AG09319 (cell line): ENCODE measurements at regions not wholly inside any gene's neighbourhood (a gene's known extent, or its start where the extent isn't known, plus 50 kb on each side); places are given as distances from the start of the nearest gene placed in this dataset.
"Not testable (repeated sequence)": the region's sequence is repeated elsewhere in the genome, so short reads cannot be mapped to it uniquely, and the experiment has no call there.

Experiments used
- DNase-seq: peaks from one replicate; pipeline ENCODE4 v3.0.0-alpha.2; 2010; ENCODE audit warnings: low read depth; ENCODE audit errors: extremely low read depth
- TF ChIP-seq, protein P1 (sequence below): IDR thresholded peaks from 2 replicates; pipeline ENCODE4 v1.5.1; 2011; ENCODE audit warnings: low read depth, mild to moderate bottlenecking, inconsistent platforms, low read length, moderate library complexity

DNA sequence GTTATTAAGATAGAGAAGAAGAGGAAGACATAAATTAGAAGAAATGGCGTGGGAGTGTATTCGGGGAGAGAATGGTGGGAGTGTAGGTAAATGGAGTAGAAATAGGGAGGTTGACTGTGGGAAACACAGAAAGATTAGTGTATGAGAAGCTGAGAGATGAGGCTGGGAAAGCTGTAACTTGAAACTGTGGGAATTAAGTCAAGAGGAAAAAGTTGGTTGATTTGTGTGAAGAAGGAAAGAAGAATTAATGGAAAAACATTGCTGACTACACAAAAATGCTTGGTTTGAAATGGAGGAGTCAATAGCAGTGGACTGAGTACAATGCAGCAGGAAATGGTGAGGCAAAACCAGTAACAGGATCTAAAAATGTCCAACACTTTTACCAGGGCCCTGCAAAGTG lies 448.3 kb downstream of the PTPRC start:
- DNase-seq: no peak
- TF ChIP-seq, protein P1, sequence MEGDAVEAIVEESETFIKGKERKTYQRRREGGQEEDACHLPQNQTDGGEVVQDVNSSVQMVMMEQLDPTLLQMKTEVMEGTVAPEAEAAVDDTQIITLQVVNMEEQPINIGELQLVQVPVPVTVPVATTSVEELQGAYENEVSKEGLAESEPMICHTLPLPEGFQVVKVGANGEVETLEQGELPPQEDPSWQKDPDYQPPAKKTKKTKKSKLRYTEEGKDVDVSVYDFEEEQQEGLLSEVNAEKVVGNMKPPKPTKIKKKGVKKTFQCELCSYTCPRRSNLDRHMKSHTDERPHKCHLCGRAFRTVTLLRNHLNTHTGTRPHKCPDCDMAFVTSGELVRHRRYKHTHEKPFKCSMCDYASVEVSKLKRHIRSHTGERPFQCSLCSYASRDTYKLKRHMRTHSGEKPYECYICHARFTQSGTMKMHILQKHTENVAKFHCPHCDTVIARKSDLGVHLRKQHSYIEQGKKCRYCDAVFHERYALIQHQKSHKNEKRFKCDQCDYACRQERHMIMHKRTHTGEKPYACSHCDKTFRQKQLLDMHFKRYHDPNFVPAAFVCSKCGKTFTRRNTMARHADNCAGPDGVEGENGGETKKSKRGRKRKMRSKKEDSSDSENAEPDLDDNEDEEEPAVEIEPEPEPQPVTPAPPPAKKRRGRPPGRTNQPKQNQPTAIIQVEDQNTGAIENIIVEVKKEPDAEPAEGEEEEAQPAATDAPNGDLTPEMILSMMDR: no peak

DNA sequence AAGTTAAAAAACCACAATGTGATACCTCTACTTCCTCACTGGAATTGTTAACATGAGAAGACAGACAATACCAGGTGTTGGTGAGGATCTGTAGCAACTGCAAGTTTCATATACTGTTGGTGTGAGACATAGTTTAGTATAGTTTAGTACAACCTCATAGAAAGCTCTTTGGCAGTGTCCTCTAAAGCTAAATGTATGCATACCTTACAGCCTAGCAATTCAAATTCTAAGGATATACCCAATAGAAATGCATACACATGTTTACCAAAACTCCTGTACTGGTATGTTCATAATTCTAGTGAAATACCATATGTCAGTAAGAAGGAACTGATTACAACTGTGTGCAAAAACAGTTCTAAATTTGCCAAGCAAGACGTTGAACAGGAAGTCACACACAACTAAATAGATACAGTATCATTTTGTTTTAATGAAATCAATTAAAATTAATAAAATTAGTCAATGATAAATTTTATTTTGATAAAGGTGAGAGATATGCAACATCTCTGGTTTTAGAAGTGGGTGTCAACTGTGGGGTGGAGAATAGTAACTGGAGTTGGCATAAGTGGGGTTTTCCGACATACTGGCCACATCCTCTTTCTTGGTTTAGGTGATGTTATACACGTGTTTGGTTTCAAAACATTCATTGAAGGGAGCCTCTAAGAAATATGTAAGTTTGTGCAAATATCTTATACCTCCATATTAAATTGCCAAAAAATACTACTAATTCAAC lies 450.7 kb downstream of the PTPRC start:
- DNase-seq: no peak
- TF ChIP-seq, protein P1: no peak

DNA sequence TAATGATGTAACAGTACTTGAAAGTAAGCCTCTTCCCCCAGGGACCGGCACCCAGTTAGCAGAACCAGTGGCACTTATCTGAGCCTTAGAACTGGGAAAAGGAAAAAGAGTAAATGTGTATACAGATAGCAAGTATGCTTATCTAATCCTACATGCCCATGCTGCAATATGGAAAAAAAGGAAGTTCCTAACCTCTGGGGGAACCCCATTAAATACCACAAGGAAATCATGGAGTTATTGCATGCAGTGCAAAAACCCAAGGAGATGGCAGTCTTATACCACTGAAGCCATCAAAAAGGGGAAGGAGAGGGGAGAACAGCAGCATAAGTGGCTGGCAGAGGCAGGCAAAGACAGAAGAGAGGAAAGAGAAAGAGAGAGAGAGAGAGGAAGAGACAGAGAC lies 456.8 kb downstream of the PTPRC start:
- not testable (repeated sequence) for DNase-seq

DNA sequence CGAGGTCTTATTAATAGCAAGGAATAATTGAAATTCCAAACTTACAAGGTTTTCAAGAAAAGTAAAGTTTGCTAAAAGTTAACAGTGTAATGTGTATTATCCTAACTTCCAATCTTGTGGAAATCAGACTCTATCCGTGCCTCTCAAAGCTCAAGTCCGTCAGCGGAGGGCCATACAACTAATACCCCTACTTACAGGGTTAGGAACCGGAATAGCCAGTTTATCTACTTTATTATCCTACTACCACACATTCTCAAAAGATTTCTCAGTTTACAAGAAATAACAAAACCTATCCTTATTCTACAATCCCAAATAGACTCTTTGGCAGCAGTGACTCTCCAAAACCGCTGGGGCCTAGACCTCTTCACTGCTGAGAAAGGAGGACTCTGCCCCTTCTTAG lies 457.8 kb downstream of the PTPRC start:
- TF ChIP-seq, protein P1: no peak
- no peak for DNase-seq

GRCh38 chr1:199098468-199098867 lies 459.6 kb downstream of the PTPRC start:
- TF ChIP-seq, protein P1: no peak
- no peak for DNase-seq

- no peak for DNase-seq
- TF ChIP-seq, protein P1: no peak
Observed at GRCh38 chr1:199101139-199101538, 462.3 kb downstream of the PTPRC start.

DNA sequence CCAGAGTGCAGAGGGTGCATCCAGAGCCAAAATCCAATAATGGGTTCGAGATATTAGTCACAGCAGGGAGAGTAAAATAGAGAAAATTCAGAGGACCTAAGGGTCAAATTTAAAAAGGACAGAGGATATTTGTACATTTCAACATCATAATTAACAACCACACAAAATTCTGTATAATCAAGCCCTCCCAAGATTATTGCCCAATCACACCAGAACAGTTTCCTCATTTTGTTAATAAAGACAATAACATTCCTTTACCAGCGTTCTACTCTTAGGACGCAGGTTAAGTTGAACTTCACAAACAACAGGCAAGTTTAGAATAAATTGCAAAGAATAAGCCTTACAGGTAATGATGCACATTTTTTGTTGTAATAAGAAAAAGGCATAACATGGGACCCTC lies 462.8 kb downstream of the PTPRC start:
- no peak for DNase-seq

DNA sequence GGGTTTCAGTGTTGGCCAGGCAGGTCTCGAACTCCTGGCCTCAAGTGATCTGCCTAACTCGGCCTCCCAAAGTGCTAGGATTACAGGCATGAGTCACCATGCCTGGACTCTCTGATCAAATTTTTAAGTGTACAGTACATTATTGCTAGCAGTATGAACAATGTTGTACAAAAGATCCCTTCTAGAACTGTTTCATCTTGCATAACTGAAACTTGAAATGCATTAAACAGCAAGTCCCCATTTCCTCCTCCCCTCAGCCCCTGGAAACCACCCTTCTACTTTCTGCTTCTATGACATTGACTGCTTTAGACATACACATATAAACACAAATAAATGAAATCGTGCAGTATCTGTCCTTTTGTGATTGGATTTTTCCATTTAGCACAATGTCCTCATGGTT lies 463.4 kb downstream of the PTPRC start:
- TF ChIP-seq, protein P1: no peak
- DNase-seq: no peak

More for the DNA sequence above, 462.8 kb downstream of the PTPRC start:
- TF ChIP-seq, protein P1: no peak
